GM23248 (cell line): ENCODE measurements at regions not wholly inside any gene's neighbourhood (a gene's known extent, or its start where the extent isn't known, plus 50 kb on each side); places are given as distances from the start of the nearest gene placed in this dataset.

Experiments used
- DNase-seq: peaks from one replicate; pipeline ENCODE4 v3.0.0-alpha.2; 2015
- H2AFZ ChIP-seq: fragments of 200-600 bp; sonication (generic); 2 replicates; pipeline ENCODE4 v1.6.1; 2016; ENCODE audit warnings: antibody characterized with exemption
- H3F3A ChIP-seq: fragments of 200-600 bp; sonication (generic); 2 replicates; pipeline ENCODE4 v1.6.1; 2016; ENCODE audit warnings: mild to moderate bottlenecking, antibody characterized with exemption, mixed run types; ENCODE audit not compliant: insufficient read depth
- H3K27ac ChIP-seq: fragments of 200-600 bp; sonication (generic); 2 replicates; pipeline ENCODE4 v1.5.1; 2016; ENCODE audit warnings: mild to moderate bottlenecking
- H3K27me3 ChIP-seq: fragments of 200-600 bp; sonication (generic); replicated peaks from 2 replicates; pipeline ENCODE4 v1.6.1; 2016; ENCODE audit warnings: mild to moderate bottlenecking; ENCODE audit not compliant: insufficient read depth
- H3K36me3 ChIP-seq: fragments of 200-600 bp; sonication (generic); 2 replicates; pipeline ENCODE4 v1.6.1; 2016; ENCODE audit warnings: low read depth, mild to moderate bottlenecking
- H3K4me1 ChIP-seq: fragments of 200-600 bp; sonication (generic); 2 replicates; pipeline ENCODE4 v1.6.1; 2016; ENCODE audit warnings: mild to moderate bottlenecking; ENCODE audit not compliant: insufficient read depth
- H3K4me2 ChIP-seq: fragments of 200-600 bp; sonication (generic); one replicate; pipeline ENCODE4 v1.6.1; 2016; ENCODE audit warnings: mild to moderate bottlenecking; ENCODE audit not compliant: unreplicated experiment
- H3K4me3 ChIP-seq: fragments of 200-600 bp; sonication (generic); 2 replicates; pipeline ENCODE4 v1.5.1; 2016; ENCODE audit warnings: mild to moderate bottlenecking
- H3K79me2 ChIP-seq: fragments of 200-600 bp; sonication (generic); 2 replicates; pipeline ENCODE4 v1.6.1; 2016; ENCODE audit warnings: mild to moderate bottlenecking; ENCODE audit not compliant: insufficient read depth
- H3K9ac ChIP-seq: fragments of 200-600 bp; sonication (generic); 2 replicates; pipeline ENCODE4 v1.6.1; 2016; ENCODE audit warnings: mild to moderate bottlenecking
- H3K9me2 ChIP-seq: fragments of 200-600 bp; sonication (generic); 2 replicates; pipeline ENCODE4 v1.6.1; 2016; ENCODE audit warnings: mixed run types, mild to moderate bottlenecking, moderate library complexity; ENCODE audit not compliant: insufficient read depth
- H3K9me3 ChIP-seq: fragments of 200-600 bp; sonication (generic); one replicate; pipeline ENCODE4 v1.6.1; 2017; ENCODE audit warnings: low read depth
- H4K20me1 ChIP-seq: fragments of 200-600 bp; sonication (generic); 2 replicates; pipeline ENCODE4 v1.6.0; 2016; ENCODE audit not compliant: insufficient read depth
- EZH2 ChIP-seq: fragments of 200-600 bp; sonication (generic); IDR thresholded peaks from 2 replicates; pipeline ENCODE4 v1.6.1; 2018; ENCODE audit warnings: antibody characterized with exemption, mild to moderate bottlenecking; ENCODE audit not compliant: insufficient read depth, poor library complexity, severe bottlenecking
- EZH2phosphoT487 ChIP-seq: fragments of 200-600 bp; sonication (generic); IDR thresholded peaks from 2 replicates; pipeline ENCODE4 v1.6.1; 2018; ENCODE audit warnings: antibody characterized with exemption, moderate library complexity, mild to moderate bottlenecking, low read depth; ENCODE audit not compliant: insufficient read depth
- WGBS, 2 experiments: methylation state at CpG; one replicate each; pipeline ENCODE4 v1.1.6; 2015 to 2017; ENCODE audit warnings: low lambda C conversion rate in 2 of 2, low coverage in 1 of 2; ENCODE audit errors: missing lambda C conversion rate in 2 of 2; 5-methylcytosine and 5-hydroxymethylcytosine counted together
- in situ Hi-C: fragments of 300-500 bp; cut with MboI; formaldehyde crosslinking; loops from 2 replicates; pipeline ENCODE4 v1.15.0; 2020

DNA sequence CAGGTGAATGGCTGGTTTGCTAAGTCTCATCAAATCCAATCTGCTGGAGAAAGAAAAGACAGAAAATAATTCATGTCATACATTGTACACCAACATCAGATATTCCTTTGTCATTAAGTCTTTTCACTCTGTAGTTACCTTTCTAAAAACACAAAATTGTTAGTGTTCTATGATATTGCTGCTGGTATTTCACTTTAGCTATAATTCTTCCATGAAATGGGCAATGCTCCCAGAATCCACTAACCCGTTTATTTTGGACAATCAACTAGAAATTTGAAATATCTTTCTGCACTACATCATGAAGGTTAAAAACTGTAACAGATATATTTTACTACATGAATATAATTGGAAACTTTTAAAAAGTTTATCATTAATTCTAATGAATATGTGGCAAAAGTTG is 181.3 kb downstream of the C7orf25 start:
- DNase-seq = no peak
- Histone ChIP-seq H3F3A (peaks cover 5% of the 10 kb centered on the region; the same call in 1 of the 2 replicates), H3K4me2 (no peak overlapping the region), H3K27me3 (peaks cover 10% of the 10 kb centered on the region), H3K4me3 (no peak overlapping the region), H2AFZ (no peak overlapping the region), H3K9ac (no peak overlapping the region), H3K9me3 (no peaks in the 10 kb centered on the region), H3K4me1 (peaks cover 7% of the 10 kb centered on the region; the same call in 1 of the 2 replicates), H3K36me3 (no peaks in the 10 kb centered on the region), H4K20me1 (no peaks in the 10 kb centered on the region), H3K79me2 (no peaks in the 10 kb centered on the region), H3K27ac (no peak overlapping the region), H3K9me2 (no peaks in the 10 kb centered on the region; the same call in 1 of the 2 replicates)
- 3 to 9% methylated on average over 1 of the region's 1 CpG for WGBS, 2 experiments
- in situ Hi-C loops = no loop called here
- TF ChIP-seq EZH2phosphoT487 = no peak
- TF ChIP-seq EZH2 = no peak

DNA sequence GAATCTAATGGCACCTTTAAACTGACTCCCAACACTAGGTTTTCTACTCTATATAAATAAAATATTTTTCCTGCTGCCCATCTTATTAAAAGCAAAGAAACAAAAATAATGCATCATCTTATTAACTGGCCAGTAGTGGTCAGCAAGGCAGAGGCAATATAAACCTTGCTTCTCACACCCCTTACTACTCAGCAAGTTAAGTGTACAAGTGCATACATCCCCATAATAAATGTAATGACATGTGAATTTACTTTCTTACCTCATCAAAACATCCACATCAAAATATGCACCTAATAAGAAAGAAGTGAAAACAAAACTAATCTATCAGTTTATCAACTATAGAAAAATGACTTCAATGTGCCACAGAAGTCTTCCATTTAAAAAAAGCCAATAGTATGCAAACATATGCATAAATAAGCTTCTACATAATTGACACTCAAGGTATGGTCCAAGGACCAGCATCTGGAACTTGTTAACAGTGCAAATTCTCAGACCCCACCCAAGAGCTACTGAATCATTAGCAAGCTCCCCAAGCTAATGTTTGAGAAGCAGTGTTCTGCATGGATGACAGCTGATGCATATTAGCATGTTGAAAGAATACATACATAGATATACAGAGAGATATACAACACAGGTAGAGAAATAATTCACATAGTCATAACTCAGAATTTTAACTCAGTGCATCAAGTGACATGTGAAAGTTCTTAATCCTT is 182.7 kb downstream of the C7orf25 start:
- Histone ChIP-seq H3K4me2 (no peak overlapping the region), H3K36me3 (no peaks in the 10 kb centered on the region), H3K4me3 (no peak overlapping the region), H3K4me1 (no peaks in the 10 kb centered on the region), H4K20me1 (no peaks in the 10 kb centered on the region), H3K79me2 (no peaks in the 10 kb centered on the region), H3K9me3 (no peaks in the 10 kb centered on the region), H3K27me3 (peaks cover 10% of the 10 kb centered on the region), H3K9me2 (no peaks in the 10 kb centered on the region; the same call in 1 of the 2 replicates), H3K27ac (no peak overlapping the region), H2AFZ (no peak overlapping the region), H3F3A (no peaks in the 10 kb centered on the region), H3K9ac (no peak overlapping the region)
- TF ChIP-seq EZH2 (no peak), EZH2phosphoT487 (no peak)
- DNase-seq = no peak
- in situ Hi-C loops = no loop called here

DNA sequence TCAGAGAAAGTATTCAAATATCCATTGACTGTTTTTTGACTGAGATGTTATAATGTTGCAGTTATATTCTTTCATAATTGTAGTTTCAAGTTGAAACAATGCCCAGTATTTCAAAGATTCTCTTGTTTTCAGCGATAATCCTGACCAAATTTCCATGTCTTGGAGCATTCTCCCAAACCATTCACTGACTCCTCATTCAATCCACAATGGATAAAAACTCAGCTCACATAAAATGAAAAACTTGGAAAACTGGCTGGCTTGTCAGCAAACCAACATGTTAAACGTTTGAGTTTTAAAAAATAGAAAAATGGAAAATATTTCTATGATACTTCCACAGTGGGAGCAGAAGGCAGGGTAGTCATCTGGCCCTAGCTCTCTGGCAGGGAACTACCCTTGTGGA is 184.4 kb downstream of the C7orf25 start:
- Histone ChIP-seq H3K4me3 (no peak overlapping the region), H3K9me3 (no peaks in the 10 kb centered on the region), H2AFZ (no peak overlapping the region), H3K79me2 (no peaks in the 10 kb centered on the region), H3K9me2 (no peaks in the 10 kb centered on the region; the same call in 1 of the 2 replicates), H3K4me1 (no peaks in the 10 kb centered on the region), H3K4me2 (no peak overlapping the region), H3K27ac (no peak overlapping the region), H3K36me3 (no peaks in the 10 kb centered on the region), H3F3A (no peaks in the 10 kb centered on the region), H4K20me1 (no peaks in the 10 kb centered on the region), H3K27me3 (peaks cover 9% of the 10 kb centered on the region), H3K9ac (no peak overlapping the region)
- no peak for TF ChIP-seq EZH2
- no peak for TF ChIP-seq EZH2phosphoT487
- DNase-seq = no peak
- WGBS, 2 experiments = 36 to 40% methylated on average over 2 of the region's 2 CpGs
- in situ Hi-C loops = no loop called here

DNA sequence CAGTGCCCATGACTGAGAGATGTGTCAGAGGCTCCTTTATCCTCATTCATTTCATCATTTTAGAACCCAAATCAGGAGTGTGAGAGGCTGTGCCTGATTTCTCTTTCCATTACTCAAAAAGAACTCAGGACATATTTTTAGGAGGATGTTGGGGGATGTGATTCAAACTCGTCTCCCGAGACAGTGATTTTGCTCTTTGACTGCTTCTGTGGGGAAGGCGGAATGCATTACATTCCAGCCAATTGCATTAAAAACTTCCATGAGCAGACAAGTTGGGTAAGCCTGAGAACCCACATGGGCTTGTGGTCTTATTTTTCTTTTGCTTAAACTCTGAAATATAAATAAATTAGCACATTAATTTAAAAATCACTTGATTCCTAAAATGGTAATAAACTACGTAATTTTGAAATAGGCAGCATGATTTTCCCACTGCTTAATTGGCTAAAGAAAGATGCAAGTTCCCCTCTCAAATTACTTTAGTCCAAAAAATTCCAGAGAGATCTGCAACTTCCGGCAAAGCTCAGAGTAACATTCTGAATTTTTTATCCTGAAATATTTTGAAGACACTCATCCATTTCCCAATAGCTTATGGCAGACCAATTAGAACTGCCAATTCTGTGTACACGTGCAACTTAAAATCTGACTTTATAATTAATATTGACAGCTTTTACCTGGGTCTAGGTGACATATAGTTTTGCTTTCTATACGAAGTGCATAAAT is 185.6 kb downstream of the C7orf25 start:
- Histone ChIP-seq H3K9me3 (no peaks in the 10 kb centered on the region), H3K79me2 (no peaks in the 10 kb centered on the region), H3K27ac (no peak overlapping the region), H3K4me3 (no peak overlapping the region), H3K27me3 (peaks cover 15% of the 10 kb centered on the region), H3K36me3 (no peaks in the 10 kb centered on the region), H3F3A (no peaks in the 10 kb centered on the region), H2AFZ (no peak overlapping the region), H3K9ac (no peak overlapping the region), H4K20me1 (no peaks in the 10 kb centered on the region), H3K9me2 (no peaks in the 10 kb centered on the region; the same call in 1 of the 2 replicates), H3K4me2 (no peak overlapping the region), H3K4me1 (no peaks in the 10 kb centered on the region)
- WGBS, 2 experiments = 52 to 56% methylated on average over 7 of the region's 7 CpGs
- TF ChIP-seq EZH2phosphoT487 (no peak), EZH2 (no peak)
- DNase-seq = peak; percentile 29
- in situ Hi-C loops = no loop called here
